ENCODE measurements at regions not wholly inside any gene's neighbourhood (a gene's known extent, or its start where the extent isn't known, plus 50 kb on each side); places are given as distances from the start of the nearest gene placed in this dataset.

DNA sequence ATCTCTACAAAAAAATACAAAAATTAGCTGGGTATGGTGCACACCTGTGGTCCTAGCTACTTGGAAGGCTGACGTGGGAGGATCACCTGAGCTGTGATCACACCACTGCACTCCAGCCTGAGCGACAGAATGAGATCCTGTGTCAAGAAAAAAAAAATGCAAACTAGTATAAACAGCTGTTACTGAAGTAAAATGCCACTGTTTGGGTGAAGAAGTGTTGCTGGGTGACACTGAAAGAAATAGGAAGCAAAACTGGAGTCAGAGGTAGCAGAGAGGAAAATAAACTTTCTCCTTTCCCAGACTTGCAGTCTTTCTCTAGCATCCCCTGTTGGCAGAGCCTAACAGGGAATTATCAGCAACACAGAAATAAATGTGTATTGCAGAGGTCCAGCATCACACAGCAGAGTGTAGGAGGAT lies 241.2 kb upstream of the PREP start:
- DNase-seq = no peak

DNA sequence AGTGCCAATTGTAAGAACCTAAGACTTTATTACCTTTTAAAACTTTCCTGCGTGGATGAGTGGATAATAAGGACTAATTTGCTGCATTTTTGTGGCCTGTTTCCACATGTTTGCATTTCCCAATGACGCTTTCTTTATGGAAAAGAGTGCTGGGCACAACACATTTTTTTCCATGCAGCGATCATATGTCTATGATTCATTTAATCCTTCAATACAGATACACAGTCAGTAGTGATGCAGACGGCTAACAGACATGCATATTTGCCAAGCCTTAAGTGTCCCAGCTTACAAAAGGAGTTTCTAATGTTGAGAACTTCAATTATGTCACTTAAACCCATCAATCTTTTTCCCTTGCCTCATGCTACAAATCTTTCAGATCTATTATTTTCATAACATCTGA lies 239.8 kb upstream of the PREP start:
- DNase-seq = no peak

DNA sequence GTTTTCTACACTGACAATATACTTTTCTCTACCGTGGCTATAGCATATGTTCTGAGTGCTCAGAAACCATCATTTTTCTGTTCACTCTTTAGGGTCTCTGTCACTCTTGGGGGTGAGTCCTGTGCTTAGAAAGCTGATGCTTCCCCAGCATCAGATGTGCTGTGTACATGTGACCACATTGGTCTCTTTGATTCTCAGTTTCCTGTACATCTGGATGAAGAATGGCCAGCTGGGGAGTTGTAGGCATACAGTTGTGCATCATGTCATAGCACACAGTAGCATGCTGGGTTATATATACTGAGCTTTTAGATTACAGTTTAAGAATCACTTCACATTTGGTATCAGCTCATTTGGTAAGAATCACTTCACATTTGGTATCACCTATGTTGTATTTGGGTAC lies 238.6 kb upstream of the PREP start:
- no peak for DNase-seq

DNA sequence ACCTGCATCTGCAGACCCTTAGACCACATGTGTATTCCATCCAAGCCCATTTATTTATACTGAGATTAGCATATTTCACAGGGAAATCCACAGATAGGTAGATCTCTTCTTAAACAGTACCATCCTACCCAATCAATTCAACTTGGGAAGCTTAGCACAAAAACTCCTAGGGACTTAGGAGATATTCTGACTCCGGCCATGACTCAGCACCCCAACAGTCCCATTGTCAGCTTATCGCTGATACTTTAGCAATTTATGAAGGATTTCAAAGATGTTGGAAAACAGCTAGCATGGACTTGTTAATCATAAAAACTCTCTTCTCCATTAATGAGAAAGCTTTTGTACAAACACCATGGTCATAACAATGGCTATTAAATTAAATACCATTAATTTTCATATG lies 236.2 kb upstream of the PREP start:
- DNase-seq = no peak

DNA sequence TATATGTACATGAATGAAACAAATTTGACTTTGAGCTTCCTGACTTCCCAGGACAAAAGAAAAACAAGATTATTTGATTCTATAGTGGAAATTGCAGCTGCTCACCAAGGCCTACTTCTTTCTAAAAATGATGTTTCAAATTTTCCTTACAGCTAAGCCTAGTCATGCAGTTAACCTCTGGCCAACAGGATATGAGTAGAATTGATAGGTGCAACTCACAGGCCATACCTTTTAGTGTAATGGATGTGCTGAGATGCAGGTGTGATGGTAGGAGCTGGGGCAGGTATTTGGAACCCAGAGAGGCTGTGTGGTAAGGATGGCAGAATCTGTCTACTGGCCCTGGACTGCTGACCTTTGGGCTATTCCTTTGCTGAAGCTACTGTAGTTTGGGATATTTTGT lies 230.9 kb upstream of the PREP start:
- no peak for DNase-seq

DNA sequence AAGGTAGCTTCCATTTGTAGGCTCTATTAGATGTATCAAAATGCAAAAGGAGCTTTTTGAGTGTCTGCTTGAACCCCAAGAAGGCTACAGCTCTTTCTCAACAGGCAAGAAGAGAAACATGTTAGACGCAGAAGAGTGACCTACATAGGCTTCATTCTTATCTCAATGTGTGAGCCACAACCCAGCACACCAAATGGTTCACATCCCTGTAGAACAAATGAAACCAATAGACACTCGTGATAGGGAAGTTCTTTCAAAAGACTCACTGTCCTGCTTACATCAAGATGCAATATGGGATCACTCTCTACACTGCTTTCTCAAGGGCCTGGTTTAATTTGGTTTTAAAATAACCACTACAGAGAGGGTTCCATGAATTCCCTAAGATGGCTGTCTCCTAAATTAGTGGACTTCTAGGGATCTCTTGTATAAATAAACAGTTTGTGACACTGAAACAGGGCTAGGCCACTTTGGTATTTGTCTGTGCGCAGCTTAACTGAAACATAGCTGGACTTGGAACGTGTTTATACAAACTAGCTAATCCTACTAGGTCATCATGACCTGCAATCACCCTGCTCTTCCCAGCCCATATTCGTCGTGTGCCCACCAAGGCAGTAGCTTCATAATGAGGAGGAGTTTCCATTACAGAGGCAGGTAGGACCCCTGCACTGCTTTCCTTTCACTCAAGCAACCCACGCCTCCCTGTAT lies 225.4 kb upstream of the PREP start:
- no peak for DNase-seq

DNA sequence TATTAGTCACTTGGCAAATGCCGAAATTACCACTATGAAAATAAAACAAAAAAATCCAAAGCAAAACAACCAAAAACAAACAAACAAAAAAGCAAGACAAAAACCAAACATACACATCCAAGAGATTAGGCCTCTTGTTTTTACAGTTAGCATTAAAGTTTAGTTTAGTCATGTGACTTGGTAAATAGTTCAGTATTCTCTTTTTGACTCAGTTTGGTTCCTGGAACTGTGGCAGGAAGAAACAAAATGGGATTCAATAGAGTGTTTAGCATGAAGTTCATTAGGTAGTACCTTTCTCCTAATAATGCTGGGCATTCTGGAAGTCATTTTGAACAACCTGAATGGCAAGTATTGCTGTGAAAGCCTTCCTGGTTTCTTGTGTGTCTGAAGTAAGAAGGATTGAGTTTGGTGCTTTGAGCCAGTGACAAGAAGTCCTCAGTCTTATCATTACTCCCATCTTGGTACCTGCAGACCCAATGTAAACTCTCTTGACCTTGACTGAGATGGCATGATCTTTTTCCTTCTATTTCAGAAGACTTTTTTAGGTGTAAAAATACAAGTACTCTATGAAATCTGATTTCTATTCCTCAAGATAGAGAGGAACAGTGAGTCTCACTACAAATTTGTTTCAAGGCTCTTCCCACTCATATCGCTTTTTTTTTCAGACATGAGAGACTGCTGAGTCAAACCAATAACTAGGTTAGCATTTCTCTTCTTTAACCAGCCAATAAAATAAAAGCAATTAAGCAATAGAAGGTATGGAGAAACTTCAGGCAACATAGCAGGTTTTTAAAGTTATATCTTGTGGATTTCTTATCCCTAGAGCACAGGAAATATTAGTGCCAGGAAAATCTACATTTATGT lies 223.6 kb upstream of the PREP start:
- no peak for DNase-seq

DNA sequence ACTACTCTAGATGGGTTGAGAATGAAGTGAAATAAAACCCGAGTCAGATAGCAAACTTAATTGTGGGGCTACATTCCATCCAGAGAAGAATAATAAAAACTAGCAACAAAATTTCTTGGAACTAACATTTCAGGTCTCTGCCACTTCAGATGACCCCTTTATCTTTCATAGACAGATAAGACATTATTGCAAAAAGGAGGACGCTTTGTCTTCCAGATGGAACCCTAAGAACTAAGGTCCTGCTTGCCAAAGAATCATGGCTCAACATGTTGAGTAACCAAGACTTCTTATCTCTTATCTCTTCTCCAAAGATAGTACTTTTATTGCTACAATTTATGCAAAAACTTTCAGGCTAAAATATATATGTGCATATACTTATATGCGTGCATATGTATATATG lies 221.1 kb upstream of the PREP start:
- DNase-seq = no peak

DNA sequence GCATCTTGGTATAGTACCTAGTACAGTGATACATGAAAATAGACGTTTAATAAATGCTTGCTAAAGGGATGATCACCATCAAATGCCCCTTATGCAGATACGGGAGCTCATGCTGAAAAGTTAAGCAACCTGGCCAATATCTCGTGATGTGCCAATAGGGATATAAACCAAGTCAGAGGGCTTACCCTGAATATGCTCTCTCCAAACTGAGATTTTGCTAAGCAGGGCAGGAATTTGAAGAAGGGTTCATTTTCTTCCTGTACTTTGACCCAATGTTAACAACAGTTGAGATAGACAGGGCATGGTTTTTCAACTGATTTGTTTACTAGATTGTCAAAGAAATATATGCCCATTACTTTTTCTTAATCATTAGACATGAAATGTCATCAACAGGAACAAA lies 219.3 kb upstream of the PREP start:
- DNase-seq = no peak

DNA sequence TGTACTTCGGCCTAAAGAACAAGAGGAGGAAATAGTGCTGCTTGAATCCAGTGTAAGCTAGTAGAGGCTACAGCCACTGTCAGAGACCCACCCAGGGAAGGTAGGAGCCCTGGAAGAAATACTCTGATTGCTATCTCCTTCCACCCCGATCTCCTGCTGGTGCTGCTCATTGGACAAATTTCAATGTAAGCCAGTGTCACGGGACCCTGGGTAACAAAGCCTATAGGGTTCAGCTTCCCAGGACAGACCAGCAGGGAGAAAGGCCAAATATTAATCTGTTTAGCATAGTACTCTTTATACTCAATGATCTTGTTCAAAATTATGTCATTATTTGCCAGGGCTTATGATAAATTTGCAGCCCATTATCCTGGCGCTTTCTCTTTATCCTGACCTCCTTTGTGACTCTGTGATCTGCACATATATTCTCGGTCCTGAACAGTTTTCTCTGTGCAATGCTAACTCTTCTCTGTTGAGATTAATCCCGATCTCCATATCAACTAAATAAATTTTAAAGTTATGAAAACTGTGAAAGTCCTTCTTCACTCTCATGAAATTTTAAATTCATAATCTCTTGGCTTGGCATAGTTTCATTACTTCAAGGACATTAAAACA lies 218.8 kb upstream of the PREP start:
- DNase-seq = no peak

DNA sequence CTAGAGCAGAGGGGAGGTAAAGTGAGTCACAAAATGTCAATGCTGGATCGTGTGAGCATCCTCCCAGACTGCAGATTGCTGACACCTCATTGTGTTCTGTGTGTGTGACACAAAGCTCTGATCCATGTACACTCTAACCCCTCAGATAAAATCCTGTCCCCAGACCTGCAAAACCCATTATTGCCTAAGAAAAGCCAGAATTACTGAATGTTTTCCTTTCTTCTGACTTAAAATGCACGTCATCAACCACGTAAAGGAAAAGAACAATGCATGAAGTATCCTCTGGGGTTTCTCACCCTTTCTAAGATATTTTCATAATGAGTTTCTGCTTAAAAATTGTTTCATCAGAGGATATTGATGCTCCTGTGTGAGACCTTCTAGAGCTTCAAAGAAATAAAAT lies 218.0 kb upstream of the PREP start:
- no peak for DNase-seq

DNA sequence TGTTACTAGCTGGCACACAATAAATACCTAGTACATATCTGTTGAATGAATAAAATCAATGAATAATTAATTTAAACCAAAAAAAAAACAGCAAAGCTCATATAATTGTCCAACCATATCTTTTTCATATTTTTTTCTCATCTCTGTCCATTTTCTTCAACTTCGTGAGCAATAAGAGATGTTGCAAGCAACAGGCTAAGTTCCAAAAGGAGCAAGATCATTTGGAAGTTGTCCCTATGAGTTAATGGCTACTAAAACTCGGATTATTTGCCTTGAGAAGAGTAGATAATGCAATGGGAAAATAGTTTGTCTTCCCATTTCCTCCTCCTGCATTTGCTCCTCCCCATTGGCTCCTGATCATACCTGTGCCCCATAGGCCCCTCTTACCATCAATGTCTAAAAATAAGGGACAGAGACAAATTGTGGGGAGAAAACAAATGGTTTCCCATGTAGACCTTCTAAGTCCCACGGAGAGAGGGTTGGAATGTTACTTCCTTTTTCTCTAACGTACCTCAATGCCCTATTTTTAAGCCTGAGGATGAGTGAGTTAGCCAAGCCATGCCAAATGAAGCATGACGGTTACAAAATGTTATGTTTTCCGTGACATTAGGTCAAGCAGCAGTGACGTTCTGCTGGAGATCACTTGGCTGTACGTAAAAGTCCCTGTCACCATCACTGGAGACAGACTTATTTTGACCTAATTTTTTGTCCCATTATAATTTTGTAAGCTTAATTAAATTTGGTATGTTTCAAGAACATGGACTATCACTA lies 217.3 kb upstream of the PREP start:
- no peak for DNase-seq

DNA sequence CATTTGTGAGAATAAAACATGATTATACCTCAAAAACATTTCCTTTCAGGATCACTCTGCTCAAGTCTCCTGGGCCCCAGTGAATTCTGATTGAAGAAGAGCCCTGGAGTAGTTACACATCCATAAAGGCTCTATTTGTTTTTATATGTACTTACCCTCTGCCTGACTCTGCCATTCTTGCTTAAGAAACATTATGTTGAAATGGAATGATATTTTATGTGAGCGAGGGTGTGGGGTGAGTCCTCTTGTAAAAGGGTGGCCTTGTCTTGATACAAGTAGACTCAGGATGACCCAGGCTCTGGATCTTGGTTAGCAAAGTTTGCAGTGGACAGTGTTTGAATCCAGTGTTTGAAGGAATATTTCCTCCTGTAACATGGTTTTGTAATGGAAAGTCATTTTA lies 215.4 kb upstream of the PREP start:
- DNase-seq = no peak

DNA sequence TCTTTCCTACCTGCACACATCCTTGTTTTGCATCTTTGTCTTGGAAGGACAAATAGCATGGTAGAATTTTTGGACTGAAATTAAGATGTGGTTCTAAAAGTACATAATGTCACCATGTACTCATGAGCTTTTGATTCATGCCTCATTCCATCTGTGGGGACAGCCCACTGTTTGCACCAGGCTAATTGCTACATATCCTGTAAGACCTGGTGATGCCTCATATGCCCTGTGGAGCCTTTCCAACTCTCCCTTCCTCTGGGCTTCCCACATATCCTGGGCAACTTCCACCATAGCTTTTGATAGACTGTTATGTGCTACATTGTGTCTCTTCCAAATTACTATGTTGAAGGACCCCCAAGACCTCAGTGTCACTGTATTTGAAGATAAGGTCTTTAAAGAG lies 213.6 kb upstream of the PREP start:
- DNase-seq = peak; percentile 14 to 41

DNA sequence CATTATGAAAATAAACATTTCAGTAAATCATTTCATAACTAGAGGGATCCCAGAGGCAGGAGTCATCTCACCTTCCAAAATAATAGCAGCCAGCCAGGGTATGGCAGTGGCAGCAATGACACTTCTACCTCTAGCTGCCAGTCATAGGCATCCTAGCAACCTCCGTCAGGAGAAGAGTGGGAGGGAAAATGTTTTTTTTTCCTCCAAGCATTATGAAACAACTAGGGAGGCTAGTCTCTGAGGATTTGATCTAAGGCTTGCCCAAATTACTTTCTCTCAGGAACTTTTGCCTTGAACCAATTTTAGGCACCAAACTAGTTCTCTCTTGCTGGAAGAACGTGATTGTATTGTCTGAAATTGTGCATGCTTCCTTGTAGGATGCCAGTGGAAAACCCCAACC lies 208.7 kb upstream of the PREP start:
- peak; percentile 10 to 29 for DNase-seq

DNA sequence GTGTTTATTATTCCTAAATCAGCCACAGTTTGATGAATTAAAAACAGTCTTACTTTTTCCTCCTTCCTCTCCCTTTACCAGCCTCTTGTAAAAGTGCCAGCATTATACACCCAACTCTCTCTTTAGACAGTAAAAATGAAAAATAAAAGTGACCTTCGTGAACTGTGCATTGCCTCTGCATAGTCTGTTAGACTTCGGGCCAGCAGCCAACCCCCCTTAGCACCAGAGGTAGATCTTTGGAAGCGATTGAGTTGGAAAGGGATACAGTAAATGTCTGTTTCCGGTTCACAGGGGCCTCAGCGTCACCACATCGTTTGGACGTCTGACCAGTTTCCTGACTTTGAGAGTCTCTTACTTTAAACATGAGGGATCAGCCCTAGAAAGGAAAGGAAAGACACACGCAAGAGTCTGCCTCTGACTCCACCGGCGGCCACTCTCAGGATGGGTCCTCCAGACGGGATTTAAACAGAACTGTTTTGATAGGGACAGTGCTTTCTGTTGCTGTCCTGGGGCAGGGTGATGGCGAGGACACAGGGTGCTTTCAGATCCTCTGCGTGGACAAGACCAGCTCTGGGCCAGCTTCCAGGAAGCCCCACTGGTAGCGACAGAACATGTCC lies 206.6 kb upstream of the PREP start:
- no peak for DNase-seq

DNA sequence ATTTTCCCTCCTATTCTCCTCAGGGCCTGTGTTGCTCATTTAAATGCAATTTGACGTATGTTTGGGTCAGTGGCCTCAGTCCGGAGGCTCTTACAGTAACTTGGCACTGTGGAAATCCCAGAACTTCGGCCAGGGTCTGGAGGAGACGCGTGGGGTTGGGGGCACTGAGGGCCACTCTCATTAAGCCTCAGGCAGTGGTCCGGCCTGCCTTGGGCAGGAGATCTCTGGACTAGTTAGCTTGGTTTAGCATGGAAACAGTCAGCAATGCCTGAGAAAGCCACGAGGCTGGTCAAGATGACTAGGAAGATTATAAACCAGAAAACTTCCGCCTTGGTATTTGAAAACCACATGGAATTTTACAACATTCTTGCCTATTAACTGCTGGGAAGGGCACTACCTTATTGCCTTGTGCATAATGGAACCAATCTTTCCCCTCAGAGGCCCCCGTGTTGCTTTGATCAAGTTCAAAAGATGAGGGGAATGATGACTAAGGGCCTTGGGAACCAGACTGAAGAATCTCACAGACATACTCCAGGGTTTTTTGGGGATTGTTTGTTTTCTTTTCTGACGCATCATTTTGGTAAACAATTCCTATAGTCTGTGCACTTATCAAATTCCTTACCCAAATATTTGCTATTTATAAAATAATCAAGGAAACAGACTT lies 206.0 kb upstream of the PREP start:
- no peak for DNase-seq

DNA sequence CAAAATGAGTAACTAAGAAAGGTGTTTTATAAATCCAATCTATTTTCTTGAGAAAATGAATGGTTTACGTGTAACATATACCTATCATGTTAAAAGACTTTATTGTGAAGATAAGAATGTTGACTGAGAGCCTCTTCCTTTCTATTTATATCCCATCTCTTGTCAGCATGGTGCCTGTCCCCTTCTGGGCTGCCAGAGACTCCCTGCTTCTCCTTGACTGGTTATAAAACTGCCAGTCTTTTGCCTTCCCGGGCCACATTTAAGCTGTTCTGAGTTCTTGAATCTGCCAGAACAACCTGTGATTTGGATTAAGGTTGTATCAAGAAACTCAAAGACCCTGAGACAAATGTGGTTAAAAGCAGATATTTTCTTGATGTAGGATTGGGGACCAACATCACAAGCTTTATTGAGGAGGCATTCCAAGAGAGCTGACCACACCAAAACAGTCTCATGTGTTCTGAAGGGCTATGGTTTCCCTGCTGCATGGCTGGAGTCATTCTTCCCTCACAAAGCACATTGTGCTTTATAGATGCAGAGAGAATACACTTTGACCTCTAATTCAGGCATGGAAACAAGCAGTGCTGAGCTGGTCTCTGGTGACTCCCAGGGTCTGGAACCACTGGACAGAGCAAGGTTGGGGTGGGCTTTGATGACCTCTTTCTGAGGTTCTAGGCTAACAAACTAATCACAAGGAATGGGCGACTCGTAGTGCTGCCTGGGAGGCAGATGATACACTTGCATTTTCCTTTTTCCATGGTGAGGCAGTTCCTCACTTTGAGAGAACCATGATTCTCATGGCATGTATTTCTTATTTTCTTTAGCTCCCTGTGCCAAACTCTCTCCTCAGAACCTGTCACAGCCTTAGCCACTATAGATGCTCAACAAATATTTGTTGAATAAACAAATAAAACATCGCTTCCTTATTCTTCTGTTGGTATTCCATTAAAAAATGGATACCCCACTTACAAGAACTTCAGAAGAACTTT lies 205.0 kb upstream of the PREP start:
- no peak for DNase-seq

DNA sequence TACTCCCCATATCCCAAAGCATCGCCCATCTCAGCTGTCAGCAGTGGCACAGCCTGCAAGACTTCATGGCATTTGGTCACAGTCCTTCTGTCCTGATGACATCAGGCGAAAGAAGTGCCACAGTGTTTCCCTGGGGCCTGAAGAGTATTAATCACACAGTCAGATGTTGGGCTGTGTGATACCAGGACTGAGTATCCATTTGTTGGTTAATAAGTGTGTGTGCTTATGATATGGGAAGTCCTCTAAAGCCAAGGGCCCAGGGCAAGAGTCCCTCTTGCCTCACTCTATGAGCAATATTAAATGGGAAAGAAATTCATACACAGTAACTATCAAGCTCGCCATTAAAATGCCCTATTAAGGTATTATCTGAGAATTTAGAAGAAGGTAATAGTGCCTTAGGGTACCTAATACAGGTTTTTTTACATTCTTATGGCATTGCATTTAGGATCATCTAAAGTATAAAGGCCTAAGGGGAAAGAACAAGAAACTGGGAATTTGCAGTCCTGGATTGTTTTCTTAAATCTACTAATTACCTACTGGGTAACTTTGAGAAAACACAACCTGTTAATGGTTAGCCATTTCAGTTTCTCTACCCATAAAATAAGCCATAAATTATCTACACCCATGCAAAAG lies 204.1 kb upstream of the PREP start:
- peak in 1 of 2 donors; percentile 35 for DNase-seq

DNA sequence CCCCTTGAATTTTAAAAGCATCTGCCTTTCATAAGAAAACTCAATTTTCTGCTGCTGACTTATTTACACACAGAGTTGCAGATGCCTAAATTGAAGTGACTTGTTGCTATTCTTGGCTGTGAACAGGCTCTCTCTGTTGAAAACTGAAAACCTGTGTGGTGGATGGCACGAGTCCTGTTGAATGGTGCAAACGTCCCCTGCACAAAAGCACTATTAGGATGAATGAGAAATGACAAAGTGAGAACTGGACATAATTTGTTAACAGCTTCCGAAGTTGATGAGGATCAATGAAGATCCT lies 201.7 kb upstream of the PREP start:
- DNase-seq = no peak
